Nephron (organoid): ENCODE measurements at regions not wholly inside any gene's neighbourhood (a gene's known extent, or its start where the extent isn't known, plus 50 kb on each side); places are given as distances from the start of the nearest gene placed in this dataset.

ENCODE experiments used
- H3K27ac Mint-ChIP-seq, 3 experiments: 2 replicates each; pipeline ENCODE4 v1.8.0; 2020; ENCODE audit warnings: mixed read lengths in 3 of 3, mild to moderate bottlenecking in 2 of 3, moderate library complexity in 1 of 3
- H3K27me3 Mint-ChIP-seq: 2 replicates; pipeline ENCODE4 v1.8.0; 2021; ENCODE audit warnings: low read depth, mild to moderate bottlenecking, moderate library complexity, mixed read lengths
- H3K36me3 Mint-ChIP-seq: 2 replicates; pipeline ENCODE4 v1.8.0; 2020; ENCODE audit warnings: low read depth, mixed read lengths
- H3K4me1 Mint-ChIP-seq: 2 replicates; pipeline ENCODE4 v1.8.0; 2020; ENCODE audit warnings: mixed read lengths
- H3K4me3 Mint-ChIP-seq, 3 experiments: 2 replicates each; pipeline ENCODE4 v1.8.0; 2020; ENCODE audit warnings: mild to moderate bottlenecking in 3 of 3, mixed read lengths in 3 of 3, moderate library complexity in 2 of 3
- H3K9me3 Mint-ChIP-seq: 2 replicates; pipeline ENCODE4 v1.8.0; 2020; ENCODE audit warnings: mixed read lengths
- CTCF ChIP-seq, 3 experiments: fragments of 200-600 bp; sonication (generic); IDR thresholded peaks; one replicate each; pipeline ENCODE4 v1.5.0; 2021; ENCODE audit warnings: antibody characterized with exemption in 3 of 3; ENCODE audit not compliant: unreplicated experiment in 3 of 3

DNA sequence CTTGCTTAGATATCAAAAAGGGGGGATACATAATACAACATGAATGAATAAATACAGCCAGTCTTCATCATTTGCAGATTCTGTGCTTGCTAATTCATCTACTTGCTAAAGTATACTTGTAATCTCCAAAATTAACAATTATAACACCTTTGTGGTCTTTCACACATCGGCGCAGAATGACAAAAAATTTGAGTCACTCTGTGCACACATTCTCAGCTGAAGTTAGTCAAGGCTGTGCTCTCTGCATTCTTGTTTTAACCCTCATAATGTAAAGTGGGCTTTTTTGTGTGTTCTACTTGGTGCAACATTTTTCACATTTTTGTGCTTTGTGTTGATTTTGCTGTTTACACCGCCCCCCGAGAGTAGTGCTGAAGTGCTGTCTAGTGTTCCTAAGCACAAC, 65.8 kb upstream of the GPRIN3 start:
- Mint-ChIP-seq H3K27me3 (no peaks in the 10 kb centered on the region), H3K9me3 (peaks cover 2% of the 10 kb centered on the region), H3K27ac (no peak overlapping the region), H3K4me3 (no peak overlapping the region), H3K36me3 (no peaks in the 10 kb centered on the region), H3K4me1 (no peaks in the 10 kb centered on the region)
- TF ChIP-seq CTCF (IDR thresholded peaks at IDR 0.05; ENCODE audit: unreplicated experiment in 3 of 3) = no peak

- H3K9me3 Mint-ChIP-seq = peaks cover 5% of the 10 kb centered on the region
- H3K27ac Mint-ChIP-seq = no peak overlapping the region
- H3K4me1 Mint-ChIP-seq = no peaks in the 10 kb centered on the region
- no peak overlapping the region for H3K4me3 Mint-ChIP-seq
- TF ChIP-seq CTCF (IDR thresholded peaks at IDR 0.05; ENCODE audit: unreplicated experiment in 3 of 3) = no peak
- no peaks in the 10 kb centered on the region for H3K36me3 Mint-ChIP-seq
- H3K27me3 Mint-ChIP-seq = no peaks in the 10 kb centered on the region
These were observed 64.0 kb upstream of the GPRIN3 start for GRCh38 chr4:89371614-89372013.

DNA sequence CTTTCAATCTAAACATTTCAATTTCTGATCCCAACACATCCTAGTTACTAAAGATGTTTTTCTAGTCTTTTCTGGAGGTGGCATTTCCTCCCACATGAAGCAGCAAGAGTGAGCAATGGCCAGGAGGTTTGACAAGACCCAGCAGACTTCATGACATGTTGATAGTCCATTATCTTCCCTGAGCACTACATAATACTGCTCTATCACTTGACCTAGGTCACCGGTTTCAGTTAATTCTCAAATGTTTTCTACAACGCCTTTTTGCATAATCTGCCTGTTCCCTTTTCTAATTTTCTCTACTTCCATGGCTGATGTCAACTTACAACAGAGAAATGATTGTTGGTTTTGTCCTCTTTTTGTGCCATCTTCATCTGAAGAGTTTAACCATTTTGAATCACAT, 62.0 kb upstream of the GPRIN3 start:
- Mint-ChIP-seq H3K27ac (no peak overlapping the region), H3K9me3 (peaks cover 9% of the 10 kb centered on the region), H3K27me3 (no peaks in the 10 kb centered on the region), H3K4me1 (no peaks in the 10 kb centered on the region), H3K4me3 (no peak overlapping the region), H3K36me3 (no peaks in the 10 kb centered on the region)
- no peak for TF ChIP-seq CTCF (IDR thresholded peaks at IDR 0.05; ENCODE audit: unreplicated experiment in 3 of 3)

- Mint-ChIP-seq H3K27ac (no peak overlapping the region), H3K36me3 (no peaks in the 10 kb centered on the region), H3K4me1 (no peaks in the 10 kb centered on the region), H3K27me3 (no peaks in the 10 kb centered on the region), H3K9me3 (peaks cover 9% of the 10 kb centered on the region), H3K4me3 (no peak overlapping the region)
- TF ChIP-seq CTCF (IDR thresholded peaks at IDR 0.05; ENCODE audit: unreplicated experiment in 3 of 3) = no peak
These were observed 61.3 kb upstream of the GPRIN3 start for GRCh38 chr4:89368861-89369260.

DNA sequence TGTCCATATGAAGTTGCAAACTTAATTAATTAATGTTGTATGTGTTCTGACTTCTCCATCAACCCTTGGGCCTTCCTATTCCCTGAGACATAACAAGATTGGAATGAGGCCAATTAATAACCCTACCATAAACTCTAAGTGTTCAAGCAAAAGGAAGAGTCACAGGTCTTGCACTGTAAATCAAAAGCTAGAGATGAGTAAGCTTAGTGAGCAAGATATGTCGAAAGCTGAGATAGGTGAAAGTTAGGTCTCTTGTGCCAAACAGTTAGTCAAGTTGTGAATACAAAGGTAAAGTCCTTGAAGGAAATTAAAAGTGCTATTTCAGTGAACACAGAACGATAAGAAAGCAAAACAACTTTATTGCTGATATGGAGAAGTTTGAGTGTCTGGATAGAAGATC, 58.2 kb upstream of the GPRIN3 start:
- H3K9me3 Mint-ChIP-seq = peaks cover 9% of the 10 kb centered on the region
- no peak for TF ChIP-seq CTCF (IDR thresholded peaks at IDR 0.05; ENCODE audit: unreplicated experiment in 3 of 3)
- H3K4me3 Mint-ChIP-seq = no peak overlapping the region
- no peaks in the 10 kb centered on the region for H3K36me3 Mint-ChIP-seq
- H3K4me1 Mint-ChIP-seq = no peaks in the 10 kb centered on the region
- no peak overlapping the region for H3K27ac Mint-ChIP-seq
- H3K27me3 Mint-ChIP-seq = no peaks in the 10 kb centered on the region

DNA sequence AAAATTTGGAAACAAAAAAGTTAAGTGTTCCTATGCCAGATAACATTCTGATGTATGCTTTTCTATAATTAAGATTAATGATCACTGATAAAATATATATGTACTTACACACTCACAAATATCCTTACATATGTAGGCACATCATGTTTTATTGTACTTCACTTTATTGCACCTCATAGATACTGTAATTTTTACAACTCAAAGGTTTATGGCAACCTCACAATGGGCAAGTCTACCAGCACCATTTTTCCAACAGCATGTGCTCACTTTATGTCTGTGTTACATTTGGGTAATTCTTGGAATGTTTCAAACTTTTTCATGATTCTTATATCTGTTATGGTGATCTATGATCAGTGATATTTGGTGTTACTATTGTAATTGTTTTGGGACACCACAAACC, 57.8 kb upstream of the GPRIN3 start:
- no peak overlapping the region for H3K27ac Mint-ChIP-seq
- H3K9me3 Mint-ChIP-seq = peaks cover 9% of the 10 kb centered on the region
- H3K36me3 Mint-ChIP-seq = no peaks in the 10 kb centered on the region
- no peaks in the 10 kb centered on the region for H3K27me3 Mint-ChIP-seq
- H3K4me3 Mint-ChIP-seq = no peak overlapping the region
- no peak for TF ChIP-seq CTCF (IDR thresholded peaks at IDR 0.05; ENCODE audit: unreplicated experiment in 3 of 3)
- no peaks in the 10 kb centered on the region for H3K4me1 Mint-ChIP-seq
